HEK293 (cell line): ENCODE measurements at regions not wholly inside any gene's neighbourhood (a gene's known extent, or its start where the extent isn't known, plus 50 kb on each side); places are given as distances from the start of the nearest gene placed in this dataset.

ENCODE experiments used
- CTCF ChIA-PET: fragments of 350-600 bp; formaldehyde crosslinking; extraction: SDS; loops from one replicate; lab custom pipeline; 2021; ENCODE audit warnings: antibody characterized with exemption; lab: Yijun Ruan, JAX
- POLR2A ChIA-PET: fragments of 300-600 bp; formaldehyde crosslinking; extraction: SDS; loops from one replicate; lab custom pipeline; 2020; ENCODE audit warnings: antibody characterized with exemption, inconsistent platforms; lab: Yijun Ruan, JAX
- H3K27ac ChIP-seq: fragments of 200-500 bp; sonication (Bioruptor generic); 2 replicates; pipeline ENCODE4 v1.5.1; 2014; ENCODE audit warnings: low read depth, low read length, control low read depth, inconsistent platforms; ENCODE audit errors: extremely low read depth
- H3K36me3 ChIP-seq, 2 experiments: fragments of 200-500 bp in 1 of 2; sonication (Bioruptor generic) in 1 of 2; 1 replicate in 1 of 2; 2 replicates in 1 of 2; pipeline ENCODE4 v1.5.1; 2014 to 2017; ENCODE audit warnings: inconsistent platforms in 2 of 2, low read length in 2 of 2; ENCODE audit not compliant: control insufficient read depth in 2 of 2, insufficient read depth in 1 of 2
- H3K4me1 ChIP-seq: fragments of 200-500 bp; sonication (Bioruptor generic); 2 replicates; pipeline ENCODE4 v1.5.1; 2014; ENCODE audit warnings: mild to moderate bottlenecking, low read length, inconsistent platforms; ENCODE audit not compliant: control insufficient read depth, insufficient read depth
- H3K4me3 ChIP-seq: 2 replicates; pipeline ENCODE4 v1.5.1; 2011; ENCODE audit warnings: low read depth, mild to moderate bottlenecking, control low read depth, low read length, moderate library complexity
- H3K9me3 ChIP-seq: fragments of 200-500 bp; sonication (Bioruptor generic); 2 replicates; pipeline ENCODE4 v1.5.1; 2014; ENCODE audit warnings: low read depth, low read length, inconsistent platforms; ENCODE audit not compliant: control insufficient read depth, insufficient read depth
- AEBP2 ChIP-seq: fragments of 450-650 bp; formaldehyde crosslinking; IDR thresholded peaks from 2 replicates; pipeline ENCODE4 v1.5.1; 2016; ENCODE audit warnings: missing biosample characterization, missing genetic modification characterization, borderline replicate concordance
- BCL11A ChIP-seq: fragments of 450-650 bp; formaldehyde crosslinking; IDR thresholded peaks from 2 replicates; pipeline ENCODE4 v1.5.1; 2016; ENCODE audit warnings: low read depth, missing biosample characterization, missing genetic modification characterization
- RBAK ChIP-seq: fragments of 450-650 bp; formaldehyde crosslinking; IDR thresholded peaks from 2 replicates; pipeline ENCODE4 v1.5.1; 2016; ENCODE audit warnings: missing biosample characterization, missing genetic modification characterization
- ZBTB48 ChIP-seq: fragments of 450-650 bp; formaldehyde crosslinking; IDR thresholded peaks from 2 replicates; pipeline ENCODE4 v1.5.1; 2016; ENCODE audit warnings: missing biosample characterization, missing genetic modification characterization
- ZBTB8A ChIP-seq: fragments of 450-650 bp; formaldehyde crosslinking; IDR thresholded peaks from 2 replicates; pipeline ENCODE4 v1.5.1; 2016; ENCODE audit warnings: missing biosample characterization, missing genetic modification characterization
- ZNF157 ChIP-seq: fragments of 450-650 bp; formaldehyde crosslinking; IDR thresholded peaks from 2 replicates; pipeline ENCODE4 v1.5.1; 2016; ENCODE audit warnings: missing biosample characterization, missing genetic modification characterization
- ZNF174 ChIP-seq: fragments of 450-650 bp; formaldehyde crosslinking; IDR thresholded peaks from 2 replicates; pipeline ENCODE4 v1.5.0; 2017; ENCODE audit warnings: missing biosample characterization, mild to moderate bottlenecking, missing genetic modification characterization
- ZNF266 ChIP-seq: fragments of 450-650 bp; formaldehyde crosslinking; IDR thresholded peaks from 2 replicates; pipeline ENCODE4 v1.5.1; 2016; ENCODE audit warnings: missing biosample characterization, missing genetic modification characterization, low read depth
- ZNF404 ChIP-seq: fragments of 450-650 bp; formaldehyde crosslinking; IDR thresholded peaks from 2 replicates; pipeline ENCODE4 v1.5.1; 2017; ENCODE audit warnings: missing biosample characterization, missing genetic modification characterization
- ZNF548 ChIP-seq: fragments of 450-650 bp; formaldehyde crosslinking; IDR thresholded peaks from 2 replicates; pipeline ENCODE4 v1.5.1; 2016; ENCODE audit warnings: missing biosample characterization, missing genetic modification characterization
- ZNF560 ChIP-seq: fragments of 450-650 bp; formaldehyde crosslinking; IDR thresholded peaks from 2 replicates; pipeline ENCODE4 v1.5.1; 2017; ENCODE audit warnings: missing biosample characterization, missing genetic modification characterization, borderline replicate concordance
- ZNF654 ChIP-seq: fragments of 450-650 bp; formaldehyde crosslinking; IDR thresholded peaks from 2 replicates; pipeline ENCODE4 v1.5.1; 2016; ENCODE audit warnings: low read depth, missing biosample characterization, missing genetic modification characterization
- TF ChIP-seq, protein P1 (sequence below): fragments of 450-650 bp; formaldehyde crosslinking; IDR thresholded peaks from 2 replicates; pipeline ENCODE4 v1.5.1; 2016; ENCODE audit warnings: missing biosample characterization, missing genetic modification characterization, low read depth

- no peak for TF ChIP-seq ZBTB48 (tag by site-specific recombination)
- TF ChIP-seq ZNF404, result no peak
- no peak for TF ChIP-seq ZNF654 (tag by site-specific recombination)
- no peak for TF ChIP-seq ZNF174 (tag by site-specific recombination)
- no peak for TF ChIP-seq RBAK (tag by site-specific recombination)
- no peak for TF ChIP-seq ZNF548 (tag by site-specific recombination)
- no peak for TF ChIP-seq BCL11A
- TF ChIP-seq AEBP2 (tag by site-specific recombination), result no peak
- TF ChIP-seq ZNF560, result no peak
- ChIA-PET CTCF (no interaction called here), POLR2A (no interaction called here)
Observed at GRCh38 chr15:56538901-56539545, 74.1 kb upstream of the MNS1 start.

GRCh38 chr15:56537881-56538280 lies 72.9 kb upstream of the MNS1 start:
- Histone ChIP-seq H3K27ac (no peak overlapping the region), H3K4me3 (no peak overlapping the region), H3K9me3 (no peaks in the 10 kb centered on the region), H3K4me1 (no peaks in the 10 kb centered on the region), H3K36me3 (no peaks in the 10 kb centered on the region)
- POLR2A ChIA-PET, result no interaction called here
- CTCF ChIA-PET, result interaction anchor here (1.1 kb wide), 1 partner anchor 46 kb away, joined by 3 read pairs; no protein-coding TSS in a partner anchor
- no peak for TF ChIP-seq ZNF157

More at GRCh38 chr15:56538901-56539545, 74.1 kb upstream of the MNS1 start:
- no peak overlapping the region for H3K4me3 ChIP-seq
- H3K27ac ChIP-seq, result no peak overlapping the region
- no peaks in the 10 kb centered on the region for H3K9me3 ChIP-seq
- no peaks in the 10 kb centered on the region for H3K36me3 ChIP-seq
- no peaks in the 10 kb centered on the region for H3K4me1 ChIP-seq

GRCh38 chr15:56534728-56535127 lies 69.8 kb upstream of the MNS1 start:
- POLR2A ChIA-PET, result no interaction called here
- TF ChIP-seq ZNF266 (tag by site-specific recombination), result no peak
- TF ChIP-seq ZBTB8A, result no peak
- Histone ChIP-seq H3K4me3 (no peak overlapping the region), H3K36me3 (no peaks in the 10 kb centered on the region), H3K9me3 (no peaks in the 10 kb centered on the region), H3K27ac (no peak overlapping the region), H3K4me1 (no peaks in the 10 kb centered on the region)
- CTCF ChIA-PET, result no interaction called here

GRCh38 chr15:56533731-56534403 lies 68.9 kb upstream of the MNS1 start:
- TF ChIP-seq, protein P1, sequence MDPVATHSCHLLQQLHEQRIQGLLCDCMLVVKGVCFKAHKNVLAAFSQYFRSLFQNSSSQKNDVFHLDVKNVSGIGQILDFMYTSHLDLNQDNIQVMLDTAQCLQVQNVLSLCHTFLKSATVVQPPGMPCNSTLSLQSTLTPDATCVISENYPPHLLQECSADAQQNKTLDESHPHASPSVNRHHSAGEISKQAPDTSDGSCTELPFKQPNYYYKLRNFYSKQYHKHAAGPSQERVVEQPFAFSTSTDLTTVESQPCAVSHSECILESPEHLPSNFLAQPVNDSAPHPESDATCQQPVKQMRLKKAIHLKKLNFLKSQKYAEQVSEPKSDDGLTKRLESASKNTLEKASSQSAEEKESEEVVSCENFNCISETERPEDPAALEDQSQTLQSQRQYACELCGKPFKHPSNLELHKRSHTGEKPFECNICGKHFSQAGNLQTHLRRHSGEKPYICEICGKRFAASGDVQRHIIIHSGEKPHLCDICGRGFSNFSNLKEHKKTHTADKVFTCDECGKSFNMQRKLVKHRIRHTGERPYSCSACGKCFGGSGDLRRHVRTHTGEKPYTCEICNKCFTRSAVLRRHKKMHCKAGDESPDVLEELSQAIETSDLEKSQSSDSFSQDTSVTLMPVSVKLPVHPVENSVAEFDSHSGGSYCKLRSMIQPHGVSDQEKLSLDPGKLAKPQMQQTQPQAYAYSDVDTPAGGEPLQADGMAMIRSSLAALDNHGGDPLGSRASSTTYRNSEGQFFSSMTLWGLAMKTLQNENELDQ (tag by site-specific recombination), result no peak
- peak; percentile 59; the same call in 1 of the 2 replicates for TF ChIP-seq ZNF157
- no peak overlapping the region for H3K27ac ChIP-seq
- ChIA-PET POLR2A (no interaction called here), CTCF (interaction anchor here (1.8 kb wide), 1 partner anchor 43 kb away, joined by 5 read pairs; no protein-coding TSS in a partner anchor)
- no peak overlapping the region for H3K4me3 ChIP-seq
- H3K4me1 ChIP-seq, result no peaks in the 10 kb centered on the region
- H3K9me3 ChIP-seq, result no peaks in the 10 kb centered on the region
- H3K36me3 ChIP-seq, result no peaks in the 10 kb centered on the region
